GM12878 (cell line): ENCODE measurements at regions not wholly inside any gene's neighbourhood (a gene's known extent, or its start where the extent isn't known, plus 50 kb on each side); places are given as distances from the start of the nearest gene placed in this dataset.

Source experiments
- ATAC-seq: fragments of 200-7000 bp; cut with Tn5 transposase; 3 replicates; pipeline ENCODE4 v1.9.1; 2020; ENCODE audit warnings: mild to moderate bottlenecking, moderate library complexity
- BruUV-seq: library from RNA; stranded (reverse); fragments of 400-500 nt; replicated peaks from 2 replicates; lab custom pipeline; 2021; lab: Mats Ljungman, UMichigan
- CTCF ChIA-PET: fragments of 300-600 bp; sonication (Branson Sonifier 250); formaldehyde crosslinking; extraction: SDS; loops from one replicate; lab custom pipeline; 2021; ENCODE audit warnings: inconsistent platforms; lab: Yijun Ruan, JAX
- POLR2A ChIA-PET: fragments of 350-600 bp; formaldehyde crosslinking; extraction: SDS; loops from one replicate; lab custom pipeline; 2021; ENCODE audit warnings: inconsistent platforms; lab: Charles Lee
- RAD21 ChIA-PET: fragments of 300-600 bp; sonication (Branson Sonifier 250); formaldehyde crosslinking; loops from one replicate; lab custom pipeline; 2023; ENCODE audit warnings: antibody characterized with exemption; ENCODE audit not compliant: unreplicated experiment; lab: Charles Lee
- SMC1A ChIA-PET: fragments of 300-600 bp; sonication (Branson Sonifier 250); formaldehyde crosslinking; loops from one replicate; lab custom pipeline; 2023; ENCODE audit not compliant: unreplicated experiment, uncharacterized antibody; lab: Charles Lee
- DNase-seq: peaks from one replicate; pipeline ENCODE4 v3.0.0-alpha.2; 2011; ENCODE audit warnings: low read depth, low spot score
- FAIRE-seq: peaks from 3 replicates; lab custom pipeline; 2011; peaks lifted over from hg19 to GRCh38; lab: Jason Lieb, UNC
- H2AFZ ChIP-seq: 2 replicates; pipeline ENCODE4 v1.6.0; 2011; ENCODE audit warnings: low read depth, low read length, control low read depth; ENCODE audit not compliant: control insufficient read depth
- H3K27ac ChIP-seq: 2 replicates; pipeline ENCODE4 v1.5.1; 2011; ENCODE audit warnings: control low read depth; ENCODE audit not compliant: control insufficient read depth, insufficient read depth
- H3K27me3 ChIP-seq, 2 experiments: replicated peaks in 1 of 2; 2 replicates each; pipeline versions ENCODE4 v1.6.0 to v1.6.1; 2011; ENCODE audit warnings: low read length in 1 of 2; ENCODE audit not compliant: control insufficient read depth in 2 of 2, insufficient read depth in 2 of 2
- H3K36me3 ChIP-seq, 2 experiments: 2 replicates each; pipeline ENCODE4 v1.5.1; 2011; ENCODE audit warnings: low read length in 1 of 2; ENCODE audit not compliant: control insufficient read depth in 2 of 2, insufficient read depth in 2 of 2
- H3K4me1 ChIP-seq: 2 replicates; pipeline ENCODE4 v1.6.1; 2011; ENCODE audit warnings: mild to moderate bottlenecking, low read length, moderate library complexity, mixed read lengths; ENCODE audit not compliant: control insufficient read depth, insufficient read depth
- H3K4me2 ChIP-seq: 2 replicates; pipeline ENCODE4 v1.6.0; 2011; ENCODE audit warnings: control low read depth; ENCODE audit not compliant: control insufficient read depth, insufficient read depth
- H3K4me3 ChIP-seq: fragments of 200-600 bp; sonication (generic); 2 replicates; pipeline ENCODE4 v1.5.1; 2016
- H3K79me2 ChIP-seq: 2 replicates; pipeline ENCODE4 v1.6.0; 2011; ENCODE audit warnings: low read length; ENCODE audit not compliant: control insufficient read depth, insufficient read depth
- H3K9ac ChIP-seq: 2 replicates; pipeline ENCODE4 v1.8.0; 2011; ENCODE audit warnings: low read length, control low read depth, mixed read lengths; ENCODE audit not compliant: control insufficient read depth, insufficient read depth
- H3K9me3 ChIP-seq: replicated peaks from 3 replicates; pipeline ENCODE4 v1.5.1; 2011; ENCODE audit warnings: mild to moderate bottlenecking, low read length; ENCODE audit not compliant: control insufficient read depth, insufficient read depth
- H4K20me1 ChIP-seq: 2 replicates; pipeline ENCODE4 v1.6.0; 2011; ENCODE audit not compliant: control insufficient read depth, insufficient read depth
- EGR1 ChIP-seq, 2 experiments: IDR thresholded peaks; 1 replicate in 1 of 2; 2 replicates in 1 of 2; pipeline ENCODE4 v1.6.1; 2011 to 2012; ENCODE audit warnings: low read depth in 2 of 2, low read length in 2 of 2, borderline replicate concordance in 1 of 2, mild to moderate bottlenecking in 1 of 2, moderate library complexity in 1 of 2
- KAT2A ChIP-seq: conservative IDR thresholded peaks from 2 replicates; pipeline ENCODE4 v1.6.1; 2011; ENCODE audit warnings: low read depth, low read length; ENCODE audit not compliant: control insufficient read depth
- MYC ChIP-seq: IDR thresholded peaks from 2 replicates; pipeline ENCODE4 v1.6.1; 2011; ENCODE audit warnings: mild to moderate bottlenecking, low read length, moderate library complexity, inconsistent platforms; ENCODE audit not compliant: insufficient read depth, insufficient replicate concordance, insufficient read length, severe bottlenecking
- NFIC ChIP-seq: IDR thresholded peaks from 2 replicates; pipeline ENCODE4 v1.6.1; 2012; ENCODE audit warnings: low read depth, mild to moderate bottlenecking, inconsistent platforms, low read length, moderate library complexity
- RELA ChIP-seq: fragments of 450-650 bp; IDR thresholded peaks from 2 replicates; pipeline ENCODE4 v1.8.0; 2014; ENCODE audit warnings: borderline replicate concordance; ENCODE audit not compliant: partially characterized antibody
- SUZ12 ChIP-seq: fragments of 200-600 bp; sonication (generic); IDR thresholded peaks from one replicate; pipeline ENCODE4 v1.6.1; 2018; ENCODE audit warnings: antibody characterized with exemption, mild to moderate bottlenecking; ENCODE audit not compliant: unreplicated experiment
- ZZZ3 ChIP-seq: IDR thresholded peaks from 2 replicates; pipeline ENCODE4 v1.6.1; 2011; ENCODE audit warnings: low read depth; ENCODE audit not compliant: control insufficient read depth, insufficient read length
- WGBS: methylation state at CpG from one replicate; pipeline ENCODE4 v1.1.6; 2016; ENCODE audit warnings: low lambda C conversion rate; ENCODE audit not compliant: insufficient replicate concordance, insufficient coverage; ENCODE audit errors: missing lambda C conversion rate; 5-methylcytosine and 5-hydroxymethylcytosine counted together
- in situ Hi-C: fragments of 300-500 bp; cut with MboI; formaldehyde crosslinking; loops from 9 replicates; pipeline ENCODE4 v1.14.3; 2018; ENCODE audit warnings: mixed read lengths
- intact Hi-C: fragments of 100-400 bp; cut with micrococcal nuclease; formaldehyde crosslinking; loops from one replicate; pipeline ENCODE4 v1.14.2; 2022; ENCODE audit not compliant: unreplicated experiment
- TF ChIP-seq, protein P1 (sequence below): fragments of 450-650 bp; formaldehyde crosslinking; IDR thresholded peaks from 2 replicates; pipeline ENCODE4 v1.4.0; 2020; ENCODE audit warnings: mild to moderate bottlenecking, moderate library complexity
- TF ChIP-seq, protein P2 (sequence below): fragments of 450-650 bp; IDR thresholded peaks from 2 replicates; pipeline ENCODE4 v1.6.1; 2017; ENCODE audit warnings: mild to moderate bottlenecking, low read depth, inconsistent platforms; ENCODE audit not compliant: poor library complexity, severe bottlenecking
- TF ChIP-seq, protein P3 (sequence below): IDR thresholded peaks from 2 replicates; pipeline ENCODE4 v1.6.1; 2011; ENCODE audit warnings: mild to moderate bottlenecking, low read depth, low read length, moderate library complexity; ENCODE audit not compliant: insufficient replicate concordance
- TF ChIP-seq, protein P4 (sequence below): fragments of 450-650 bp; IDR thresholded peaks from 2 replicates; pipeline ENCODE4 v1.6.1; 2017; ENCODE audit warnings: borderline replicate concordance

DNA sequence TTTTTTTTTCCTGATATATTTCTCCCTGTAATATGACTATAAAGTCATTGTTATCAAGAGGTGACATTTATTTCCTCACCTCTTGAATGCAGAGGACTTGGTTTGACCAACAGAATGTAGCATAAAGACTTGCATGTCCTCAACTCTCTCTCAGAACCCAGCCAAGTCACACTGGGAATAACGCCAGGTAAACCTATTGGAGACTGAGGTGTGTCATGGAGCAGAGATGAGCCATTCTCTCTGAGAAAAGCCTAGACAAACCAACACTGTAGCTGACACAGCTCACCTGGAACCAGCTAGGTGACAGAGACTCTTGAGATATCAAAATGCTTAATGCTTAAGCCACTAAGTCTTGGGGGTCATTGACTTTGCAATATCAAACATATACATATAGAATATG lies 533.6 kb downstream of the HAO1 start:
- Histone ChIP-seq H3K36me3 (no peaks in the 10 kb centered on the region), H3K27ac (no peak overlapping the region), H3K9me3 (no peaks in the 10 kb centered on the region), H3K27me3 (no peaks in the 10 kb centered on the region), H3K9ac (no peak overlapping the region), H2AFZ (no peak overlapping the region), H3K79me2 (no peaks in the 10 kb centered on the region), H4K20me1 (no peaks in the 10 kb centered on the region), H3K4me2 (no peak overlapping the region), H3K4me3 (no peak overlapping the region), H3K4me1 (no peaks in the 10 kb centered on the region)
- FAIRE-seq (no peak), DNase-seq (no peak), ATAC-seq (no peak)
- intact Hi-C loops: no loop called here
- TF ChIP-seq MYC: no peak
- no peak for TF ChIP-seq ZZZ3
- TF ChIP-seq NFIC: no peak
- TF ChIP-seq, protein P1, sequence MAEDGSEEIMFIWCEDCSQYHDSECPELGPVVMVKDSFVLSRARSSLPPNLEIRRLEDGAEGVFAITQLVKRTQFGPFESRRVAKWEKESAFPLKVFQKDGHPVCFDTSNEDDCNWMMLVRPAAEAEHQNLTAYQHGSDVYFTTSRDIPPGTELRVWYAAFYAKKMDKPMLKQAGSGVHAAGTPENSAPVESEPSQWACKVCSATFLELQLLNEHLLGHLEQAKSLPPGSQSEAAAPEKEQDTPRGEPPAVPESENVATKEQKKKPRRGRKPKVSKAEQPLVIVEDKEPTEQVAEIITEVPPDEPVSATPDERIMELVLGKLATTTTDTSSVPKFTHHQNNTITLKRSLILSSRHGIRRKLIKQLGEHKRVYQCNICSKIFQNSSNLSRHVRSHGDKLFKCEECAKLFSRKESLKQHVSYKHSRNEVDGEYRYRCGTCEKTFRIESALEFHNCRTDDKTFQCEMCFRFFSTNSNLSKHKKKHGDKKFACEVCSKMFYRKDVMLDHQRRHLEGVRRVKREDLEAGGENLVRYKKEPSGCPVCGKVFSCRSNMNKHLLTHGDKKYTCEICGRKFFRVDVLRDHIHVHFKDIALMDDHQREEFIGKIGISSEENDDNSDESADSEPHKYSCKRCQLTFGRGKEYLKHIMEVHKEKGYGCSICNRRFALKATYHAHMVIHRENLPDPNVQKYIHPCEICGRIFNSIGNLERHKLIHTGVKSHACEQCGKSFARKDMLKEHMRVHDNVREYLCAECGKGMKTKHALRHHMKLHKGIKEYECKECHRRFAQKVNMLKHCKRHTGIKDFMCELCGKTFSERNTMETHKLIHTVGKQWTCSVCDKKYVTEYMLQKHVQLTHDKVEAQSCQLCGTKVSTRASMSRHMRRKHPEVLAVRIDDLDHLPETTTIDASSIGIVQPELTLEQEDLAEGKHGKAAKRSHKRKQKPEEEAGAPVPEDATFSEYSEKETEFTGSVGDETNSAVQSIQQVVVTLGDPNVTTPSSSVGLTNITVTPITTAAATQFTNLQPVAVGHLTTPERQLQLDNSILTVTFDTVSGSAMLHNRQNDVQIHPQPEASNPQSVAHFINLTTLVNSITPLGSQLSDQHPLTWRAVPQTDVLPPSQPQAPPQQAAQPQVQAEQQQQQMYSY (CRISPR knock-in tag): no peak
- TF ChIP-seq, protein P2, sequence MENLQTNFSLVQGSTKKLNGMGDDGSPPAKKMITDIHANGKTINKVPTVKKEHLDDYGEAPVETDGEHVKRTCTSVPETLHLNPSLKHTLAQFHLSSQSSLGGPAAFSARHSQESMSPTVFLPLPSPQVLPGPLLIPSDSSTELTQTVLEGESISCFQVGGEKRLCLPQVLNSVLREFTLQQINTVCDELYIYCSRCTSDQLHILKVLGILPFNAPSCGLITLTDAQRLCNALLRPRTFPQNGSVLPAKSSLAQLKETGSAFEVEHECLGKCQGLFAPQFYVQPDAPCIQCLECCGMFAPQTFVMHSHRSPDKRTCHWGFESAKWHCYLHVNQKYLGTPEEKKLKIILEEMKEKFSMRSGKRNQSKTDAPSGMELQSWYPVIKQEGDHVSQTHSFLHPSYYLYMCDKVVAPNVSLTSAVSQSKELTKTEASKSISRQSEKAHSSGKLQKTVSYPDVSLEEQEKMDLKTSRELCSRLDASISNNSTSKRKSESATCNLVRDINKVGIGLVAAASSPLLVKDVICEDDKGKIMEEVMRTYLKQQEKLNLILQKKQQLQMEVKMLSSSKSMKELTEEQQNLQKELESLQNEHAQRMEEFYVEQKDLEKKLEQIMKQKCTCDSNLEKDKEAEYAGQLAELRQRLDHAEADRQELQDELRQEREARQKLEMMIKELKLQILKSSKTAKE: no peak
- no peak for TF ChIP-seq KAT2A
- no peak for TF ChIP-seq SUZ12
- TF ChIP-seq, protein P3, sequence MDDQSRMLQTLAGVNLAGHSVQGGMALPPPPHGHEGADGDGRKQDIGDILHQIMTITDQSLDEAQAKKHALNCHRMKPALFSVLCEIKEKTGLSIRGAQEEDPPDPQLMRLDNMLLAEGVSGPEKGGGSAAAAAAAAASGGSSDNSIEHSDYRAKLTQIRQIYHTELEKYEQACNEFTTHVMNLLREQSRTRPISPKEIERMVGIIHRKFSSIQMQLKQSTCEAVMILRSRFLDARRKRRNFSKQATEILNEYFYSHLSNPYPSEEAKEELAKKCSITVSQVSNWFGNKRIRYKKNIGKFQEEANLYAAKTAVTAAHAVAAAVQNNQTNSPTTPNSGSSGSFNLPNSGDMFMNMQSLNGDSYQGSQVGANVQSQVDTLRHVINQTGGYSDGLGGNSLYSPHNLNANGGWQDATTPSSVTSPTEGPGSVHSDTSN: no peak
- TF ChIP-seq, protein P4, sequence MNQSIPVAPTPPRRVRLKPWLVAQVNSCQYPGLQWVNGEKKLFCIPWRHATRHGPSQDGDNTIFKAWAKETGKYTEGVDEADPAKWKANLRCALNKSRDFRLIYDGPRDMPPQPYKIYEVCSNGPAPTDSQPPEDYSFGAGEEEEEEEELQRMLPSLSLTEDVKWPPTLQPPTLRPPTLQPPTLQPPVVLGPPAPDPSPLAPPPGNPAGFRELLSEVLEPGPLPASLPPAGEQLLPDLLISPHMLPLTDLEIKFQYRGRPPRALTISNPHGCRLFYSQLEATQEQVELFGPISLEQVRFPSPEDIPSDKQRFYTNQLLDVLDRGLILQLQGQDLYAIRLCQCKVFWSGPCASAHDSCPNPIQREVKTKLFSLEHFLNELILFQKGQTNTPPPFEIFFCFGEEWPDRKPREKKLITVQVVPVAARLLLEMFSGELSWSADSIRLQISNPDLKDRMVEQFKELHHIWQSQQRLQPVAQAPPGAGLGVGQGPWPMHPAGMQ: no peak
- no peak for TF ChIP-seq EGR1 (IDR thresholded peaks at IDR 0.05; ENCODE audit: borderline replicate concordance in 1 of 2, low read depth in 2 of 2, low read length in 2 of 2)
- TF ChIP-seq RELA: no peak
- CTCF ChIA-PET: no interaction called here
- in situ Hi-C loops: no loop called here
- RAD21 ChIA-PET: no interaction called here
- POLR2A ChIA-PET: no interaction called here
- WGBS: 33% methylated on average over 1 of the region's 1 CpG
- no TSS peak for BruUV-seq
- SMC1A ChIA-PET: interaction anchor here (1.1 kb wide), 1 partner anchor 8 kb away, joined by 3 read pairs; no protein-coding TSS in a partner anchor
